Effector CD8-positive, alpha-beta T cell (primary cell): ENCODE measurements at regions not wholly inside any gene's neighbourhood (a gene's known extent, or its start where the extent isn't known, plus 50 kb on each side); places are given as distances from the start of the nearest gene placed in this dataset.

Source experiments
- DNase-seq: peaks from one replicate; lab custom pipeline; 2025; lab: John Stamatoyannopoulos, UW

DNA sequence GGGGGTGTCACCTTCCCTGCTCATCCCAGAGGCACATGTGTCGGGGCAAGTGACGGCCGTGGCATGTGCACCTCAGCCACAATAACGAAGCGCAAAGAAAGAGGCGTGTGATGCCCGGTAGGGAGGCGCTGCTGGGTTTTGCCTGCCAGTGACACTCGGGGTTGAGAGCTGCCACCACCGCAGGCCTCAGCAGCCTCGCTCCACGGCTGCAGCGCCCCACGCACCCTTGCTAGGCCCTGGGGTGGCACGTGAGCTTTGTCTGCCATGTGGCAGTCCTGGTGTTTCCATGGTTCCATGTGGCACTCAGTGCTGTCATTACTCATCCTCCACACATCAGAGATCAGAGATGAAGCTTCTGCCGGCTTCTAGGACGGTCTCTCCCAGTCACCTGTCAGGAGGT, 136.0 kb upstream of the AGAP1 start:
- DNase-seq = no peak

GRCh38 chr2:235358981-235359471, 134.8 kb upstream of the AGAP1 start:
- no peak for DNase-seq

DNA sequence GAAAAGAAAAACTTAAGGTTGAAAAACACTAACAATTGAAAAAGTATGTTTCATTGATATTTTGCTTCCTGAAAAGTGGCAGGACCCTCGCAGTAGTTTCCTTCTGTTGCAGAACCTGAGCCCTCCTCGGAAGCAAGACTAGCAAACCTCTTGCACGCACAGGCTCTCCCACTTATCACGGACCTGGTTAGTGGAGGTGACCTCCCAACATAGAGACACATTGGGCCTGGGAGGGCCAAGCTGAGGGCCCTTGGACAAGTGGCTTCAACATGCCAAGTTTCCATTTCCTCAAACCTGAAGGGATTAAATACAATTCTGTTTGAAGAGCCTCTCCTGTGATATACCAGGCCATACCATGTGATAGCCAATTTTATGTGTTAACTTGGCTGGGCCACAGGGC, 133.4 kb upstream of the AGAP1 start:
- no peak for DNase-seq

DNA sequence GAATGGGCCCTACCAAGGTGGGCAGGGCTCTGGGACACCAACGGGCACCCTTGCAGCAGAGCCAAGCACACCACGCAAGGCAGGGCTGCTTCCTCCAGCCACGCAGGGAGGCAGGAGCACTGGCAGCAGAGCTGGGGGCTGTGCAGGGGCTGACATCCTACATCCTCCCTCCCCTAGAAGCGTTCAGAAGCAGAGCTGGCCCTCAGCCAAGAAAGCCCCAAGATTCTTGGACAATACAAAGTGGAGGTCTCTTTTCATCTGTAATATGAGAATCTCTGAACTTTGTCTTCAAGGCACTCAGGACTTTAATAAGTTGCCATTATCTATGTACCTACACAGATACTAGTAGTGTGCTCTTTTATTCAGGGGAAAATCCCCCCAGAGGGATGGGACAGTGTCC, 128.1 kb upstream of the AGAP1 start:
- no peak for DNase-seq

DNA sequence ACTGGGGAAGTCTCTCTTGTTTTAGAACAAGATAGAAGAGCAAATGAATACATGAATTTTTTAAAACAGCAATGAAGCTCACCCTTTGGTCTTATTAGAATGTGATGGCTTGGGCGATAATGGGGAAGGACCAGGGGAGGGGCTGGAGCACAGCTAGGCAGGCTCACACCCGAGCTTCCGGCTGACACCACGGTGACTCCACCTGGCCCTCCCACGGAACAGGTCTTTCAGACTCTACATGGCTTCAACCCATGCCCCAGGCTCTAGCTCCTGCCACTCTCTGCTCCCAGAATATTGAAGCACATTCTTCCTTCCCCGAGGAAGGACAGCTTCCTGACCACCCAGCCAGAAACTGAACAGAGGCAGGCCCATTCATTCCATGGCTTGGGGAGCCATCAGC, 127.5 kb upstream of the AGAP1 start:
- no peak for DNase-seq

GRCh38 chr2:235366807-235367206, 127.0 kb upstream of the AGAP1 start:
- DNase-seq = no peak

DNA sequence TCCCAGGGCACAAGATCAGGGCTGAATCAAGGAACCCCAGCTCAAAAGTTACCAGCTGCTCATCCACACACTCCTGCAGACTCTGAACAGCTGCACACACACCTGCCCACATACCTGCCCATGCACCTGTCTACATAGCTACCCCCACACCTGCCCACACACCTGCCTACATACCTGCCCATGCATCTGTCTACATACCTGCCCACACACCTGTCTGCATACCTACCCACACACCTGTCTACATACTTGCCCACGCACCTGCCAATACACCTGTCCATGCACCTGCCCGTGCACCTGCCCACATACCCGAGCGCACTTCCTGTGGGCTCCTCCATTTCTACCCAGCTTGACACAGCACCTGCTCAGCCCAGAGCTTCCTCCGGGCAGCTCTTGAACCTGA, 122.8 kb upstream of the AGAP1 start:
- DNase-seq = no peak

GRCh38 chr2:235373171-235373570, 120.7 kb upstream of the AGAP1 start:
- DNase-seq = no peak

- DNase-seq = no peak
These were observed 116.7 kb upstream of the AGAP1 start for GRCh38 chr2:235377176-235377575.

GRCh38 chr2:235378246-235378645, 115.6 kb upstream of the AGAP1 start:
- no peak for DNase-seq

DNA sequence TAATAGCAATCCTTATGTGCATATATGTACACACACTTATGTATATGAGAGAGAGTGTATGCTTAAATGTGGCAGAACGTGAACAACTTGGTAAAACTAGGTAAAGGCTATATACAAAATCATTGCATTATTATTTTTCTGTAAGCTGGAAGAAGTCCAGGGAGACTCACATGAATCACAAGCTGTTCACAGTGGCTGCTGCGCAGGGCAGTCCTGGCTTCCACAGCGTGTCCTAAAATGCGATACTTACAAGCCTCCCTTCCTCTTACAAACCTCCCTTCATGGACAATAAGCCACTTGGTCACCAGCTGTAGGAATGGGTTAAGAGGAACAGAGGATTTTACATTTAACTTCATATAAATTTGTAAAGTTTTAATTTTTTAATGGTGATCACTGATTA, 114.9 kb upstream of the AGAP1 start:
- DNase-seq = no peak

- no peak for DNase-seq
These were observed 112.5 kb upstream of the AGAP1 start for GRCh38 chr2:235381261-235381912.

- no peak for DNase-seq
These were observed 111.7 kb upstream of the AGAP1 start for GRCh38 chr2:235382179-235382578.

GRCh38 chr2:235382601-235383000, 111.2 kb upstream of the AGAP1 start:
- no peak for DNase-seq

GRCh38 chr2:235383272-235383843, 110.5 kb upstream of the AGAP1 start:
- DNase-seq = no peak

DNA sequence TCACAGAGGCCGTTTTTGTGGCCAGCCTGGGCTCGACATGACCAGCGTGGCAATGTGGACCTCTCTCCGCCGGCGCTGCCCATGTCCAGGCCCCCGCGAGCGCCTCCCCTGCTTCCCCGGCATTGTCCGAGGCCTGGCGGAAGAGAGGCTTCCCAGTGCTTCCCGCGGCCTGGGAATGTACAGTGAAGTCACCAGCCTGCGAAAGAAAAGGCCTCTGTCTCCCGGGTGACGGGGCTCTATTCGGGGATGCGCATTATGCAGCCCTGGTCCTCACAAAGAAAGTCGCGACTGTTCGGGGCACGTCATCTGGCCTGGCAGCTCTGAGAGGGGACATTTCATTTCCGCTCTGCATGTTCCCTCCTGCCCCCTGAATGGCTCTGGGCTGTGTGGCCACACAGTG, 109.2 kb upstream of the AGAP1 start:
- no peak for DNase-seq

GRCh38 chr2:235389626-235390025, 104.2 kb upstream of the AGAP1 start:
- no peak for DNase-seq

GRCh38 chr2:235390108-235390815, 103.6 kb upstream of the AGAP1 start:
- no peak for DNase-seq

GRCh38 chr2:235390816-235391194, 103.0 kb upstream of the AGAP1 start:
- DNase-seq = no peak

DNA sequence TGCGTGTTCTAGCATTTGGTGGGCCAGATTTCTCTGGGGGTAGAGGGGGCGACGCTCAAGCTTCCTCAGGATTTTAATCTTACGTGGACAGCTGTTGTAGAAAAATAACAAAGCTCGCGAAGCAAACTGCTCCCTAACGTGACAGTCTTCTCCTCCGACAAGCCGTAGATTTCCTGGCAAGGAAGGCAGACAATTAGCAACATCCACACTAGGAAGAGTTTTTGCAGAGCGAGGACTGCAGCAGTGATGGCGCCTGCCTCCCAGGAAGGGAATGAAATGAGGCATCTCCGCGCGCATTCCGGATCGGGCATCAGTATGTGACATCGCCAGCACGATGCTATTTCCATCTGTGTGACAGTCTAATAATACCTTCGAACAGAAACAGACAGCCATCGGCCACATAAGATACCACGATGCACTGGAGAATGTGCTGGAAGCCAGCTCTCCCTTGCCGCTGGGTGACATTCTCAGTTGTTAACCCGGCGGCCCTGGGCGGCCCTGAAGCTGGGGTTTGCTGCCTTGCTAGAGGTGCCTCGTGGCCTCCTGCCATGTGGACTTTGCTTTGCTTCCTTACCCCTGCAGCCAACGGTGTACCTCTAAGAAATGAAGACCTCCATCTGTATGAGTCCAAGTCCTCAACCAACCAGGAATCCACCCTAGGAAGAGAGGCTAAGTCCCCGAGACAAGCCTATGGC, 101.8 kb upstream of the AGAP1 start:
- no peak for DNase-seq

GRCh38 chr2:235394278-235394828, 99.5 kb upstream of the AGAP1 start:
- no peak for DNase-seq

GRCh38 chr2:235396071-235396846, 97.6 kb upstream of the AGAP1 start:
- DNase-seq = no peak
